ENCODE measurements at regions not wholly inside any gene's neighbourhood (a gene's known extent, or its start where the extent isn't known, plus 50 kb on each side); places are given as distances from the start of the nearest gene placed in this dataset.
"Not testable (repeated sequence)": the region's sequence is repeated elsewhere in the genome, so short reads cannot be mapped to it uniquely, and the experiment has no call there.

DNA sequence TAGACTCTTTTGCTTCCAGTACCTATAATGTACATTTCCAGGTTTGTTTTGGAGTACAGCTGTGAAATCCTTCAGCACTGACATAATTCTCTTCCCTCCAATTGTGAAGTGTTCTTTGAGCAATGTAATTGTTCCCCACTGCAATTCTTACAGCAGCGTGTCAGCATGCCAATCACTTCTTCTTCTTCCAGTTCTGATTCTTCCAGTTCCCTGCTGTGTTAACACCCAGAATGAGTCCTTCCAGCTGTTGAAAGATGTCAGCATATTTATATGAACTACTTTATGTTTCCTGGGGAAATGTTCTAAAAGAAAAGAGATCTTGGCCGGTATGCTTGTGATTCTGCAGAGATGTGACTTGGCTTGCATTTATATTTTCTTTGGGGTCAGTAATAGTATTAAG, 213.9 kb downstream of the UNC5CL start:
- Histone ChIP-seq H3K9me3 (no peaks in the 10 kb centered on the region), H3K4me3 (no peak overlapping the region), H3K36me3 (no peaks in the 10 kb centered on the region), H3K4me1 (peaks cover 0 to 6% (median 0%) of the 10 kb centered on the region in 4 donors), H3K27me3 (no peaks in the 10 kb centered on the region), H3K27ac (replicated peaks in 1 of 4) (no peak overlapping the region)
- DNase-seq (ENCODE audit: extremely low spot score), result no peak
- TF ChIP-seq, protein P1, sequence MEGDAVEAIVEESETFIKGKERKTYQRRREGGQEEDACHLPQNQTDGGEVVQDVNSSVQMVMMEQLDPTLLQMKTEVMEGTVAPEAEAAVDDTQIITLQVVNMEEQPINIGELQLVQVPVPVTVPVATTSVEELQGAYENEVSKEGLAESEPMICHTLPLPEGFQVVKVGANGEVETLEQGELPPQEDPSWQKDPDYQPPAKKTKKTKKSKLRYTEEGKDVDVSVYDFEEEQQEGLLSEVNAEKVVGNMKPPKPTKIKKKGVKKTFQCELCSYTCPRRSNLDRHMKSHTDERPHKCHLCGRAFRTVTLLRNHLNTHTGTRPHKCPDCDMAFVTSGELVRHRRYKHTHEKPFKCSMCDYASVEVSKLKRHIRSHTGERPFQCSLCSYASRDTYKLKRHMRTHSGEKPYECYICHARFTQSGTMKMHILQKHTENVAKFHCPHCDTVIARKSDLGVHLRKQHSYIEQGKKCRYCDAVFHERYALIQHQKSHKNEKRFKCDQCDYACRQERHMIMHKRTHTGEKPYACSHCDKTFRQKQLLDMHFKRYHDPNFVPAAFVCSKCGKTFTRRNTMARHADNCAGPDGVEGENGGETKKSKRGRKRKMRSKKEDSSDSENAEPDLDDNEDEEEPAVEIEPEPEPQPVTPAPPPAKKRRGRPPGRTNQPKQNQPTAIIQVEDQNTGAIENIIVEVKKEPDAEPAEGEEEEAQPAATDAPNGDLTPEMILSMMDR (IDR thresholded peaks at IDR 0.05), result no peak
- TF ChIP-seq POLR2AphosphoS5 (IDR thresholded peaks at IDR 0.05), result no peak
- TF ChIP-seq POLR2A (IDR thresholded peaks at IDR 0.05; ENCODE audit: low read depth), result no peak
- TF ChIP-seq EP300 (IDR thresholded peaks at IDR 0.05), result no peak
- intact Hi-C loops (cut with DNase I), result no loop called here
- 46% methylated on average over 2 of the region's 2 CpGs for WGBS

DNA sequence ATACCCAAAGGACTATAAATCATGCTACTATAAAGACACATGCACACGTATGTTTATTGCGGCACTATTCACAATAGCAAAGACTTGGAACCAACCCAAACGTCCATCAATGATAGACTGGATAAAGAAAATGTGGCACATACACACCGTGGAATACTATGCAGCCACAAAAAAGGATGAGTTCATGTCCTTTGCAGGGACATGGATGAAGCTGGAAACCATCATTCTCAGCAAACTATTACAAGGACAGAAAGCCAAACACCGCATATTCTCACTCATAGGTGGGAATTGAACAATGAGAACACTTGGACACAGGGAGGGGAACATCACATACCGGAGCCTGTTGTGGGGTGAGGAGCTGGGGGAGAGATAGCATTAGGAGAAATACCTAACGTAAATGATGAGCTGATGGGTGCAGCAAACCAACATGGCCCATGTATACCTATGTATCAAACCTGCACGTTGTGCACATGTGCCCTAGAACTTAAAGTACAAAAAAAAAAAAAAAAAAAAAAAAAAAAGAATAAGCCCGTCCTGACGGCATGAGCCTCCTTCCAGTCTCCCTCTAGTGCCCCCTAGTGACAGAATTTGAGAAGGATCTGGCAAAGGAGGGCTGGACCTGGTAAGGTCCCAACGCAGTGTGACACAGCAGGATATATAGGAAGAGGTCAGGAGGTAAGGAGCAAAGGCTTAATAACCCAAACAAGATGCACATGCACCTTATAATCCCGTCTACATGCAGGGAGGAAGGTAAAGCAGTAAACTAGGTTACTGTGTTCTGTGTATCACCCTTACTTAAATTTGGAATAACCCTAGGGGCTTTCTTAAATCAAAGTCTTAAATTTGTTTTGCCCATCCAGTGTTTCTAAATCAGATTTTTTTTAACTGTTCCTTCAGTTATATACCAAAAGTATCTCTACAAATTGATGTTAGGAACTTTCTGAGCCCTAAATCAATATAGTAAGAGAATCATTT, 214.8 kb downstream of the UNC5CL start:
- DNase-seq (ENCODE audit: extremely low spot score); intact Hi-C loops (cut with DNase I); H3K27me3 ChIP-seq; H3K36me3 ChIP-seq; H3K9me3 ChIP-seq; H3K27ac ChIP-seq (replicated peaks in 1 of 4); H3K4me1 ChIP-seq; H3K4me3 ChIP-seq: not testable (repeated sequence)
- WGBS, result 54% methylated on average over 12 of the region's 12 CpGs
- TF ChIP-seq, protein P1 (IDR thresholded peaks at IDR 0.05), result peak; percentile 46 to 55 (median 55)

DNA sequence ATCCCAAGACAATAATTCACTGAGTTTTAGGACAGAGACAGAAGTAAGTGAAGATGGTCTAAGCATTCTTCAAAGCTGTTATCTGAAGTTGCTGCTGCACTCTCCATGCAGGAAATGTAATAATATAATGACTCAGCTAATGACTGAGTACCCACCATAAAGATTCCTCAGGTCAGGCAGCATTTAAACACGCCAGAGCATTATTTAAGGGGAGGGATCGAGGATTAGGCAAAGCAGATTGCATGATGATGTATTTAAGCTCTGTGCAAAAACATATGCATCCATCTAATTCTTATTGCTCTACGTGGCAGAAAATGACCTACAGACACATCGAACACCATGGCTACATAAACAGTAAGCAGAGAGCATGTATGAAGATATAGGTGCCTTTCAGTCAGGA, 216.4 kb downstream of the UNC5CL start:
- TF ChIP-seq POLR2A (IDR thresholded peaks at IDR 0.05; ENCODE audit: low read depth) (no peak), EP300 (IDR thresholded peaks at IDR 0.05) (no peak), POLR2AphosphoS5 (IDR thresholded peaks at IDR 0.05) (no peak)
- TF ChIP-seq, protein P1 (IDR thresholded peaks at IDR 0.05), result no peak
- Histone ChIP-seq H3K4me3 (no peak overlapping the region), H3K27ac (replicated peaks in 1 of 4) (no peak overlapping the region), H3K4me1 (peaks cover 0 to 10% (median 2%) of the 10 kb centered on the region in 4 donors), H3K9me3 (no peaks in the 10 kb centered on the region), H3K27me3 (no peaks in the 10 kb centered on the region), H3K36me3 (no peaks in the 10 kb centered on the region)
- WGBS, result 66% methylated on average over 4 of the region's 4 CpGs
- intact Hi-C loops (cut with DNase I), result no loop called here
- DNase-seq (ENCODE audit: extremely low spot score), result no peak

DNA sequence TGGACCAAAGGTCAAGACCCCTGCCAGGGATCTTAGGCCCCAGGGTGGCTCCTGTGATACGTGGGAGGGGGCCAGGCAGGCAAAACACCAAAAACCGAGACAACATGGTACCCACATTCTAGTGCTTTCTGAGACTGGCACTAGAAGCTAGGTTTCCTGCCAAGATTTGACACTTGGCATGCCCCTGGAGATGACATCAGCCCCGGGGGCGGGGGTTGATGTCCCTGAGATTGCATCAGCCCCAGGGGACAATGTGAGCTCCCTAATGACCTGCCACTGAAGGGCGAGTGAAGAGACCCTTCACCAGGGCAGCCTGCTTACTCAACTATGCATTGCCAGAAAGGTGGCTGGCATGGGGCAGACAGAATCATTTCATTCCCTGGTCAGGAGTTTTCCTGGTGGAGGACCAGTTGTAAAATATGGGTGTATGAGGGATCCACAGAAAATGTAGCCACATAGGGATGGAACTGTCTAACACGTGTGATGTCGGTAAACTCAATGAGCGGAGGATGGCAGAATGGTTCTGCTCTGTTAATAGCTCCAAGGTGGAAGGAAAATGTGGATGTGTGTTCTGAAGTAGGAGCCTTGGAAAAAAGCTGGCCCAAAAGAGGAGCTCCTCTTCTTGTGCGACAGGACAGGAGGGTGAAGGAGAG, 219.7 kb downstream of the UNC5CL start:
- no peak overlapping the region for H3K4me3 ChIP-seq
- TF ChIP-seq EP300 (IDR thresholded peaks at IDR 0.05), result no peak
- TF ChIP-seq, protein P1 (IDR thresholded peaks at IDR 0.05), result no peak
- TF ChIP-seq POLR2AphosphoS5 (IDR thresholded peaks at IDR 0.05), result no peak
- TF ChIP-seq POLR2A (IDR thresholded peaks at IDR 0.05; ENCODE audit: low read depth), result no peak
- no peak for DNase-seq (ENCODE audit: extremely low spot score)
- intact Hi-C loops (cut with DNase I), result no loop called here
- H3K36me3 ChIP-seq, result no peaks in the 10 kb centered on the region
- no peaks in the 10 kb centered on the region for H3K27me3 ChIP-seq
- 94% methylated on average over 8 of the region's 9 CpGs for WGBS
- H3K27ac ChIP-seq (replicated peaks in 1 of 4), result no peak overlapping the region
- H3K9me3 ChIP-seq, result no peaks in the 10 kb centered on the region
- H3K4me1 ChIP-seq, result peaks cover 0 to 4% (median 2%) of the 10 kb centered on the region in 4 donors
